ENCODE measurements at regions not wholly inside any gene's neighbourhood (a gene's known extent, or its start where the extent isn't known, plus 50 kb on each side); places are given as distances from the start of the nearest gene placed in this dataset.
"Not testable (repeated sequence)": the region's sequence is repeated elsewhere in the genome, so short reads cannot be mapped to it uniquely, and the experiment has no call there.

DNA sequence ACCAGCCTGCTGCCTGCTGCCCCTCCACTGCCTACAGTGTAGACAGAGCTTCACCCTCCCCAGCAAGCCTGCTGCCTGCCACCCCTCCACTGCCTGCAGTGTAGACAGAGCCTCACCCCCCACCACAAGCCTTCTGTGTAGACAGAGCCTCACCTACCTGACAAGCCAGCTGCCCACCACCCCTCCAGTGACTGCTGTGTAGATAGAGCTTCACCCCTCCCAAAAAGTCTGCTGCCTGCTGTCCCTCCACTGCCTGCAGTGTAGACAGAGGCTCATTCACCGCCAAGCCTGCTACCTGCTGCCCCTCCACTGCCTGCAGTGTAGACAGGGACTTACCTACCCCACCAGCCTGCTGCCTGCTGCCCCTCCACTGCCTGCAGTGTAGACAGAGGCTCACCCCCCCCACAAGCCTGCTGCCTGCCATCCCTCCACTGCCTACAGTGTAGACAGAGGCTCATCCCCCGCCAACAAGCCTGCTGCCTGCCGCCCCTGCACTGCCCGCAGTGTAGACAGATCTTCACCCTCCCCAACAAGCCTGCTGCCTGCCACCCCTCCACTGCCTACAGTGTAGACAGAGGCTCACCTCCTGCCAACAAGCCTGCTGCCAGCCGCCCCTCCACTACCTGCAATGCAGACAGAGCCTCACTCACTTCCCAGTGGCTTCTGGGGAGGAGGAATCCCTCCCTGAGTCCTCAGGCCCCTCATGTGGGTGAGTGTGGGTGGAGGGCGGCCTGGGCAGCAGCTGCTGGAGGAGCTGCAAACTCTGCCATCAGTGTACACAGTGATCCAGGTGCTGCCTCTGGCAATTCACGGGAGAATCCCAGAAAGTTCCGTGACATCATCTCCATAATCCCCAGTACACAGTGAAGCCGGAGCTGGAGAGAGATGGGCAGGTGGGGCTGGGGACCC, 140.9 kb downstream of the DLL1 start:
- no peak for DNase-seq (ENCODE audit: low read depth, low spot score)

DNA sequence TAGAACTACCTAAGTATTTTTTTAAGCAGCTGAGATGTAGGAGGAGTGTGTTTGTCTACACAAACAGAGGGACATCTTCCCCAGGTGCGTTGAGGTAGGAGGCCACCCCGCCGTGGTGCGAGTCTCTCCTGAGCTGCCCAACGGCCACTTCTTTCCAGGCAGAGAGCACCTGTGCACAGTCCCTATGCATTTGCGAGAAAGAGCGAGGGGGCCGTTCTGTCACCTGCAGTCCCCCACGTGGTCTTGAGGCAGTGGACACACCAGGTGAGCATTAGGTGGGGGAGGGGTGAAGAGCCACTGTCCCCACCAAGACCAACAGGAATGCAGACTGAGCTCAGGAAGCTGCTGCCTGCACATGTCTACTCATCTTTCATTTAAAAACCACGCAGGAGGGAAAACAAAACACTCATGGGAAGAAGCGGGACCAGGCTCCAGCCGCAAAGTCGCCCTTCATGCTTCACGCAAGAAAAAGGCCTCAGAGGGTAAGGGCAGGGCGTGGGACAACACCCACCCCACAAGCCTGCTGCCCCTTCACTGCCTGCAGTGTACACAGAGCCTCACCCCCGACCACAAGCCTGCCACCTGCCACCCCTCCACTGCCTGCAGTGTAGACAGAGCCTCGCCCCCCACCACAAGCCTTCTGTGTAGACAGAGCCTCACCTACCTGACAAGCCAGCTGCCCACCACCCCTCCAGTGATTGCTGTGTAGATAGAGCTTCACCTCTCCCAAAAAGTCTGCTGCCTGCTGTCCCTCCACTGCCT, 142.0 kb downstream of the DLL1 start:
- no peak for DNase-seq (ENCODE audit: low read depth, low spot score)

DNA sequence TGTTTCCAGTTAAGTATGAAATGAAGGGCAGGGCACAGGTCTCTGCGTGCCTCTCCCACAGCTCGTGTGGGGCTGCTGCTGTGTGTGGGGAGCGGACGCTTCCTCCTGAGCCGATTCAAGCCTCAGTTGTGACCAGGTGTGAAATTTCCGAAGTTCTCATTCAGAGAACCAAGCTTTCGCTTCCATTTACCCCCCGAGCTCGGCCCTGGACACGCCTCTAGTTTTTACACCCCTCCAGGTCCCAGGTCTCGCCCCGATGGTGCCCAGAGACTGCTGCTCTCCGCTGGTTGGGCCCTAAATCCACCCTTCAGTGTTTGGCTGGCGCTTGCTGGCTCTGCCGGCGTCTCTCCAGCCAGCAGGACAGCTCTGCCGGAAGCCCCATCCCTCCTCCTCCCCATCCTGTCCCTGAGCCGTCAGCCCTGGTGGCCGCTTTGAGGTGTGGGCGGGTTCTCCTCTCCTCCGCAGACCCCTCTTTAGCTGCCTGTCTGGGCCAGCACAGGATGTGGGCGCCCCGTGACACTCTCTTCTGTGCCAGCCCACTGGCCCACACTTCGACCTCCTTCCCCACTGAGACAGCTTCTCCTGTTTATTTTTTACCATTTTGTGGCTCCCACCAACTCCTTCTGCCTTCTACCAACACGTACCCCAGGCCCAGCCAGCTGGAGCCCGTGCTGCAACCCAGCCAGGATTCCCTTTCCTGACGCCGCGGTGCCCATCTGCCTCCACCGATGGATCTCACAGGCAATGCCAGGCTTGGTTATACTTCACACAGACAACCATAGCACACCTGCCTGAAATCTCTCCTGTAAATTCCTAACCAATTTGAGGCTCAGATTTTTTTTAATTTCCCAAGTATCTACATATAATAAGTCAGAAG, 142.8 kb downstream of the DLL1 start:
- DNase-seq (ENCODE audit: low read depth, low spot score), result no peak

DNA sequence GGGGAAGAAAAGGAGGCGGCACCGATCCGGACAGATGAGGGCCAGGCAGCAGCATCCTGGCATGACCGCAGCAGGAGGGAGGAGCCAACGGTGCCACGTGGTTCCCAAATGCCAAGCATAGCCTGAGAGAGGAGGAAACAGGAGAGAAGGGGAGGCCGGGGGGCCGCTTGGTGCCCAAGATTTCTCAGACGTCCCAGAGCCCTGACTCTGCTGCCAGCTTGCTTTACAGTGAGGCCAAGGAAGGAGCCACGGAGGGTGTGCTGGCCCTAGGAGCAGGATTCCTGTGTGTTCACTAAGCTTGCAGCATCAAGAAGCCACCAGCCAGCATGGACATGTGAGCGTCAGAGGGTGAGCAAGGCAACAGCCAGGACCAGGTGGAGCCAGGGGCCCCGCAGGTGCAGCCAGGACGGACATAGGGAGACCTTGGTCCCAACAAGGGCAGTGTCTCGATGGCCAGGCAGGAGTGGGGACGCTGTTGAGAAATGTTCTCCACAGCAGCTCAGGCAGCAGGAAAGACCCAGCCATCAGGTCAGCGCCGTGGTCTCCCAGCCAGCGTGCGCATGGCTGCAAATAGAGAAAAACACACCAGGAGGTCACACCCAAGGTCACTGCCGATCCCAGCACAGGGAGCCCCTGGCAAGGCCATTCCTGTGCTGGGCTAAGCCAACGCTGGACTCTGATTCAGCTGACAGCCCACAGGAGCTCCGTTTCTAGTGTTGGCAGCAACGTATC, 143.7 kb downstream of the DLL1 start:
- DNase-seq (ENCODE audit: low read depth, low spot score), result no peak

DNA sequence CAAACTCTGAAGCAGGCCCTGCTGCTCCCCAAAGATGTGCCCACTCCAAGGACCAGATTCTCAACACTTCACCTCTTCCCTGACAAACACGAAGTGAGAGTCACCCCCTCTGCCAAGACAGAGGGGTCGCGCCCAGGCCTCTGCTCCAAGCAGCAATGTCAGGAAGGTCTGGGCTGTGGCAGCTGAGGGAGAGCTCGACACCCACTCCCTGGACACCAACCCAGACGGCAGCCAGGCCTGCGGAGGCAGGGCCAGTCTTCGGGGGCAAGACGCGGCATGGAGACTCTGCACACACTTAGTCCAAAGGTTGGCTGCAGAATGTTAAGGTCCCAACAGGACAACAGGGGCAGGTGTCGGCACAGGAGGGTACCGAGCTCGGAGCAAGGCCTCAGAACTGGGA, 144.2 kb downstream of the DLL1 start:
- no peak for DNase-seq (ENCODE audit: low read depth, low spot score)

DNA sequence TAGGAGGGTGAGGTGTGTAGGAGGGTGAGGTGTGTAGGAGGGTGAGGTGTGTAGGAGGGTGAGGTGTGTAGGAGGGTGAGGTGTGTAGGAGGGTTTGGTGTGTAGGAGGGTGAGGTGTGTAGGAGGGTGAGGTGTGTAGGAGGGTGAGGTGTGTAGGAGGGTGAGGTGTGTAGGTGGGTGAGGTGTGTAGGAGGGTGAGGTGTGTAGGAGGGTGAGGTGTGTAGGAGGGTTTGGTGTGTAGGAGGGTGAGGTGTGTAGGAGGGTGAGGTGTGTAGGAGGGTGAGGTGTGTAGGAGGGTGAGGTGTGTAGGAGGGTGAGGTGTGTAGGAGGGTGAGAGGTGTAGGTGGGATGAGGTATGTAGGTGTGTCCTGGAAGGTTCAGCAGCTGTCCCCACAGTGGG, 144.7 kb downstream of the DLL1 start:
- DNase-seq (ENCODE audit: low read depth, low spot score), result not testable (repeated sequence)

DNA sequence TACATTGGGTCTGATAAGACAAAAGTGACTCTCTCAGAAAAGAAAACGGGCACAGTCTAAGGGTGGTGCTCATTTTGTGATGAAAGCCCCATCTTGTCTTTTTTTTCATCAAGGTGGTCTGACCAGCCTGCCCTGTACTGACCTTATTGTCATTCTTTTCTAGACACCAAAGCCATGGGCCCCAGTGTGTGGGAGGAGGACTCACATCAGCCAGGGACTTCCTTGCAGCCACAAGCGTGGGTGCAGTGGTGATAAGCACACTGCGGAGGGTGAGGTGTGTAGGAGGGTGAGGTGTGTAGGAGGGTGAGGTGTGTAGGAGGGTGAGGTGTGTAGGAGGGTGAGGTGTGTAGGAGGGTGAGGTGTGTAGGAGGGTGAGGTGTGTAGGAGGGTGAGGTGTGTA, 145.2 kb downstream of the DLL1 start:
- DNase-seq (ENCODE audit: low read depth, low spot score), result not testable (repeated sequence)

DNA sequence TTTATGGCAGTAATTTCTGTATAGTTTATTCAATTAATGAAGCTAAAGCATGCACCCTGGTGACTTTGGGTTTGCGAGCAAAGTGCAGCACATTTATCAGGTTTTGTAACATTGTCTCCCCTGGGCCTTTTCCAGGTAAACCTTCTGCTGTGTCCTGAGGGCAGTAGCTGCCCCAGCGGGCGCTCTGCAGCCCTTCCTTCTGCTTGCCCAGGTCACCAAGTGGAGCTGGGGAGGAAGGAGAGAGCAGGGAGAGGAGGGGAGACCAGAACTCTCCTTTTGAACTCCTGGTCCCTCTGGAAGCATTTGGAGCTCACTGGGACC, 145.6 kb downstream of the DLL1 start:
- DNase-seq (ENCODE audit: low read depth, low spot score), result no peak

DNA sequence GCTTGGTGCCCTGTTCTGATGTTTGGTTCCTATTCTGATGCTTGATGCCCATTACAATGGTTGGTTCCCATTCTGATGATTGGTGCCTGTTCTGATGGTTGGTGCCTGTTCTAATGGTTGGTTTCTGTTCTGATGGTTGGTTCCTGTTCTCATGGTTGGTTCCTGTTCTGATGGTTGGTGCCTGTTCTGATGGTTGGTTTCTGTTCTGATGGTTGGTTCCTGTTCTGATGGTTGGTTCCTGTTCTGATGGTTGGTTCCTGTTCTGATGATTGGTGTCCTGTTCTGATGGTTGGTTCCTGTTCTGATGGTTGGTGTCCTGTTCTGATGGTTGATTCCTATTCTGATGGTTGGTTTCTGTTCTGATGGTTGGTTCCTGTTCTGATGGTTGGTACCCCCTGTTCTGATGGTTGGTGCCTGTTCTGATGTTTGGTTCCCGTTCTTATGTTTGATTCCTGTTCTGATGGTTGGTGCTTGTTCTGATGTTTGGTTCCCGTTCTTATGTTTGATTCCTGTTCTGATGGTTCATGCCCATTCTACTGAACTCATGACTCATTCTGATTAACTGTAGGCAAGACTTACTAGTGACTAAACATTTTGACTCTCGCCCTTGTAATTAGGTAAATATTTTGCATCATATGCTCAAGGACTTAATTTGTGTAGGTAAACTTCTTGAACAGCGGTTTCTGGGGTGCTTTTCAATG, 146.2 kb downstream of the DLL1 start:
- no peak for DNase-seq (ENCODE audit: low read depth, low spot score)

DNA sequence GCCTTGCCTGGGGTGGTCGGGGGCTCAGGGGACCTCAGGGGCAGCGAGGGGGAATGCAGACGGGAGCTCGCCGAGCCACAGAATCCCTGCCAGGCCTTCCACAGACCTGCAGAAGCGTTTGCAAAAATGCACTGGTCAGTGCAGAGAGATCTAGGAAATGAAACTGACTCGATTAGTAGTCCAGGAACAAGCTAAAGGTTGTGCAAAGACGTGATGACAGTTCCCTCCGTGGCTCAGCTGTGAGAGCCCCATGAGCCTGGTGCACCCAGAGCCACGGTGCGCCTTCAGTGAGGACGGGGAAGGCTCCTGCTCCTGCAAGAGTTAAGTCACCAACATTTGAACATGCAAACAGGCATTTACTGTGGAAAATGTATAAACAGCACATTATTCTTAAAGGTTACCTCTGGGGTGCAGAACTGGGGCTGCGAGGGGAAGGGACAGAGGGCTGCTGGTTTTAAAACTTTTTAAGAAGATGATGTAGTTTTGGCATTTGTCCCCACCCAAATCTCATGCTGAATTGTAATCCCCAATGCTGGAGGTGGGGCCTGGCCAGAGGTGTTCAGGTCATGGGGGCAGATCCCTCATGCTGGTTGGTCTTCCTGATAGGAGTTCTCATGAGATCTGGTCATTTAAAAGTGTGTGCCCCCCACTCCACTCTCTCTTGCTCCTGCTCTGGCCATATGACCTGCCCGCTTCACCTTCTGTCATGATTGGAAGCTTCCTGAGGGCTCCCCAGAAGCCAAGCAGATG, 147.3 kb downstream of the DLL1 start:
- no peak for DNase-seq (ENCODE audit: low read depth, low spot score)

DNA sequence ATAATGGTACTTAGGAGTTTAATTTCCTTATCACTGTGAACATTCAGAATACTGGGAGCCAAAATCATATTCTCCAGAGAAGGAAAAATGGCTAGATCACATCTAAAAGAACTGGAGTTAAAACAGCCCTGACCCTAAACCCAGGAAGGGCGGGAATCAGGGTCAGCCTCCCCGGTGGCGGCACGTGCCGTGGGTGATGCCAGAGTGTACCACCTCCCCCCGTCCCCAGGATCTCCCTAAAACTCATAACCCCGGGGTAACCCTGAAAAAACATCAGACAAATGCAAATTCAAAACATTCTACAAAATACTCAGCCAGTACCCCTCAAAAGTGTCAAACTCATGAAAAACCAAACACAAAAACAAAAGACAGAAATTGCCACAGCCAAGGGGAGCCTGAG, 148.3 kb downstream of the DLL1 start:
- no peak for DNase-seq (ENCODE audit: low read depth, low spot score)

DNA sequence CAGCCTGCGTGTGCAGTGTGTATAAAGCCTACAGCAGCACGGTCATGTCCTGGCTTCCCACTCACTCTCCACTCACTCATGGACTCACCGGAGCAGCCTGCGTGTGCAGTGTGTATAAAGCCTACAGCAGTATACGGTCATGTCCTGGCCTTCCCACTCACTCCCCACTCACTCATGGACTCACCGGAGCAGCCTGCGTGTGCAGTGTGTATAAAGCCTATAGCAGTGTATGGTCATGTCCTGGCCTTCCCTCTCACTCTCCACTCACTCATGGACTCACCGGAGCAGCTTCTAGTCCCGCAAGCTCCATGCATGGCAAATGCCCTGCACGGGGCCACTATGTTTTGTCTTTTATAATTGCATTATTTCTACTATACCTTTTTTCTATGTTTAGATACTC, 149.8 kb downstream of the DLL1 start:
- not testable (repeated sequence) for DNase-seq (ENCODE audit: low read depth, low spot score)

DNA sequence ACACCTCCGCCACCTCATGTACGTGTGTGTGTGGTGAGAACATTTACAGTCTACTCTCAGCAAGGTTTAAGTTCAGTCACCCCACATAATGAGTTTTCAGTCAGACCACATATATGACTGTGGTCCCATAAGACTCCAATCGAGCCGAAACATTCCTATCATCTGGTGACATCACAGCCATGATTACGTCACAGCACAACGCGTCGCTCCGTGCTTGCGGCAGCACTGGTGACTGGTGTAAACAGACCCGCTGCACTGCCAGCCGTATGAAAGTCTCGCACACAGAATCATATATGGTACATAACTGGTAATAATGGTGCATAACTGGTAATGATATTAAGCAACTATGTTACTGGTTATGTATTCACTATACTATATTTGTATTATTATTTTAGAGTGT, 150.7 kb downstream of the DLL1 start:
- no peak for DNase-seq (ENCODE audit: low read depth, low spot score)

DNA sequence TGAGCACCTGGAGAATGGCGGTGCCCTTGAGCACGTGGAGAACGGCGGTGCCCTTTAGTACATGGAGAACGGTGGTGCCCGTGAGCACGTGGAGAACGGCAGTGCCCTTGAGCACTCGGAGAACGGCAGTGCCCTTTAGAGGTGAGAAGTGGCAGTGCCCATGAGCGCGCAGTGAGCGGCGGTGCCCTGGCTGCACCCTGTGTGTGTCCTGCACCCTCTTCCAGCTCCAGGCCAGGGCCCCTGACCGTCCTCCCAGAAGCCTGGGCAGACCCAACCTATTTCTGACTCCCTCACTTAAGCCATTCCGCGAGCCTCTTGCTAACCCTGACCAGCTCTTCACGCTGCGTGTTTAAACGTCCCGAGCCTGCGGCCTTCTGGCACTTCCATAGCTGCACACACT, 151.3 kb downstream of the DLL1 start:
- no peak for DNase-seq (ENCODE audit: low read depth, low spot score)

DNA sequence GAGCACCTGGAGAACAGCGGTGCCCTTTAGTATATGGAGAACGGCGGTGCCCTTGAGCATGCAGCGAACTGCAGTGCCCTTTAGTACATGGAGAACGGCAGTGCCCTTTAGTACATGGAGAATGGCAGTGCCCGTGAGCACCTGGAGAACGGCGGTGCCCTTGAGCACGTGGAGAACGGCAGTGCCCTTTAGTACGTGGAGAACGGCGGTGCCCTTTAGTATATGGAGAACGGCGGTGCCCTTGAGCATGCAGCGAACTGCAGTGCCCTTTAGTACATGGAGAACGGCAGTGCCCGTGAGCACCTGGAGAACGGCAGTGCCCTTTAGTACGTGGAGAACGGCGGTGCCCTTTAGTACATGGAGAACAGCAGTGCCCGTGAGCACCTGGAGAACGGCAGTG, 151.8 kb downstream of the DLL1 start:
- not testable (repeated sequence) for DNase-seq (ENCODE audit: low read depth, low spot score)

DNA sequence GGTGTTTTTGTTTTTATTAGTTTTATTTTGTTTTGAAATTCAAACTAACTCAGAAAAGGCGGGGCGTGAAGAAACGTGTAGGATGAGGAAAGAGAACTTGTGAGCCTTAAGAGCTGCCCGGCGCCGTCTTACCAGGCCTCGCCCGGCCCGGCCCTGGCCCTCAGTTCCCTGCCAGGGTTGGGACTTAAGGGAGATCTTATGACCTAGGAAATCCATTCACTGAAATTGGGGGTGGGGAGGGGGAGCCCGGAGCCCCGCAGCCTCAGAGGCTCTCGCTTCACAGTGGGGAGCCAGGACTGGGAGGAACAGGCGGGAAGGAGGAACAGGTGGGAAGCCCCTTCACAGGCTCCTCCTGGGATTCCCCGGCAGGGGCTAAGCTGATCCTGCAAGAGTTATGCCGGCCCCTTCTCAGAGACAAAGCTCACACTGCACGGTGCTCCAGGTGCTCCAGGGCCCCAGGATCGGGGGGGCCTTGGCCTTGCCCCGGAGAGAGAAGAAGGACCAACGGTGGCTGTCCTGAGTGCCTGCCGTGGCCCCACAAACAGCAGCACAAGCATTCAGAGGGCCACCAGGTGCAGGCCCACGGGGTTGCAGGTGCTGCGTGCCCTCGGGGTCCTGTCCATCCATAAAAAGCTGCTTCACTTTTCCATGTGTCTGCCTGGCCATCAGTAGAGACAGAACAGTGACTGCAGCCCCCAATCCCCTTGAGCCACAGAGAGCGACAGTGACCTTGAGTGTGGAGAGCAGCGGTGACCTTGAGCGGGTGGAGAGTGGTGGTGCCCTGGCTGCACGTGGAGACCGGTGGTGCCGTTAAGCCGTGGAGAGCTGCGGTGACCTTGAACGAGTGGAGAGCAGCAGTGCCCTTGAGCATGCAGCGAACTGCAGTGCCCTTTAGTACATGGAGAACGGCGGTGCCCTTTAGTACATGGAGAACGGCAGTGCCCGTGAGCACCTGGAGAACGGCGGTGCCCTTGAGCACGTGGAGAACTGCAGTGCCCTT, 152.7 kb downstream of the DLL1 start:
- DNase-seq (ENCODE audit: low read depth, low spot score), result no peak

DNA sequence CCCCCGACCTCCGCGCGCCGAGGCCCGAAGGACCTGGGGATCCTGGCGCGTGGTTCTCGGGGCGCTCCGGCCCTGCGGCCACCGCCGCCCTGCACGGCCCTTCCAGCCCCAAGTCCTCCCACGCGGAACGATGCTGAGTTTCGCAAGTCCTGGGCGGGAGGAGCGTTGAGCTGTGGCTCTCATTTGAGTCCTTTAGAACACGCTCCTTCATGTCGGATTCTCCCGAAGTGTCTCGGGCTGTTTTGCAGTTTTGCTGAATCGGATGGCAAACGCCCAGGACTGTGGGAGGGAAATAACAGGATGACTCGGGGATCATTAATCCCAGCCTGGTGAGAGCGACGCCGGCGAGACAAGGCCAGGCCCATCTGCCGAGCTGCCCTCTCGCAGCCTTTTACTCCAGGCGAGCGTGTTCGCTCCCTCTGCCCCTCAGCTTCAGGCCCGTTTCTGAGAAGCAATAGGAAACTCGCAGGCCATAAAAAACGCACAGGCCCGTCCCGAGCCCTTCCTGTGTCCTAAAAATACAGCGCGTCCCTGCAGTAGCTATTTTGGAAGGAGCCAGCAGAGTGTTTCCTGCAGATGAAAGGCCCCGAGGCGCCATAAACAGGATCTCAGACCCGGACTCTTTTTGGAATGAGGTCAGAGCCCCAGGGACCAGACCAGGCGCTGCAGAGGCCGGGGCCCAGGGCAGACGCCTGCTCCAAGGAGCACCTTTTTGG, 153.5 kb downstream of the DLL1 start:
- no peak for DNase-seq (ENCODE audit: low read depth, low spot score)

DNA sequence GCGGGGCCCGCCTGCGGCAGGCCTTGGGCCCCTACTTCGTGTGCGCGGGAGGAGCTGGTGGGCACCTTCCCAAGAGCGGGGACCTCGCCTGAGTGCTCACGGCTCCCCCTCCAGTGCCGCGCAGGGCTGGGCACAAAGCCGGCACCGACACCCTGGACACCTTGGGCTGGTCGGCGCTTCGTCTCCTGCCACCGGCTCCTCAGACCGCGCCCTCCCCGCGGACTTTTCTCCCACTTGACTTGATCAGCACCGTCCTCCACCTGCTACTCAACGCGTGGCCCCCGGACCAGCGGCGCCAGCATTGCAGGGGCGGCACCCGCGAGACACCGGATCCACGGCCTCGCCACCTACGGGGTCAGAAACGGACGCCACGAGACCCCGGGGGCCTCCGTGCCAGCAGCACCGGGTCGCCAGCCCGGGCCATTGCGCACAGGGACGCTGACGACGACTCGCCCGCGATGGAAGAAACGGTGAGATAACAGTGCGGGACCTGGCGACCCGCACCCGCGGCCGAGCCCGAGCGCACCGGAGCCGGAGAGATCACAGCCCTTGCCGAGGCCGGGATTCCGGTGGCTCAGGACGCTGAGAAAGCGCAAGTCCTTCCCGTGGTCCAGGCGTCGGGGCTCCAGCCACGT, 154.2 kb downstream of the DLL1 start:
- DNase-seq (ENCODE audit: low read depth, low spot score), result no peak
